ENCODE measurements at regions not wholly inside any gene's neighbourhood (a gene's known extent, or its start where the extent isn't known, plus 50 kb on each side); places are given as distances from the start of the nearest gene placed in this dataset.

DNA sequence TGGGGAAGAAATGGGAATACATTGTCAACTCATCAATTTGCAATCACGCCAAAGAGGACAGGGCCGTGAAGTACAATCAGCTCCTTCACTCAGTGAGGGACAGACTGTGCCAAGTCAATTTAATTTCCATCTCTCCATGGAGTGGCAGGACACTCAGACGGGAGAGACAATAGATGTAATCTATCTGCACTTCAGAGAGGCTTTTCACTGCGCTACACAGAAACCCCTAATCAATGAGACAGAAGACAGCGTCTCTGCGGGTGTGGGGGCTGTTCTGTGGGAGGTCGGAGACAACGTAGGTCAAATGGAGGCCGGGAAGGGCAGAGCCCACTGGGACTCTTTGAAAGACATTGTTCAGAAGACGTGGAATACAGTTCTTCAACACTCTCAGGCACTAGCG is 541.0 kb upstream of the ADARB2 start:
- no peak for TF ChIP-seq ZNF214 (tag by site-specific recombination; IDR thresholded peaks at IDR 0.05; ENCODE audit: borderline replicate concordance)
- TF ChIP-seq ZNF76 (tag by site-specific recombination; IDR thresholded peaks at IDR 0.05; ENCODE audit: borderline replicate concordance, low read depth): no peak
- no peak for TF ChIP-seq FEZF1 (tag by site-specific recombination; IDR thresholded peaks at IDR 0.05)
- TF ChIP-seq, protein P1, sequence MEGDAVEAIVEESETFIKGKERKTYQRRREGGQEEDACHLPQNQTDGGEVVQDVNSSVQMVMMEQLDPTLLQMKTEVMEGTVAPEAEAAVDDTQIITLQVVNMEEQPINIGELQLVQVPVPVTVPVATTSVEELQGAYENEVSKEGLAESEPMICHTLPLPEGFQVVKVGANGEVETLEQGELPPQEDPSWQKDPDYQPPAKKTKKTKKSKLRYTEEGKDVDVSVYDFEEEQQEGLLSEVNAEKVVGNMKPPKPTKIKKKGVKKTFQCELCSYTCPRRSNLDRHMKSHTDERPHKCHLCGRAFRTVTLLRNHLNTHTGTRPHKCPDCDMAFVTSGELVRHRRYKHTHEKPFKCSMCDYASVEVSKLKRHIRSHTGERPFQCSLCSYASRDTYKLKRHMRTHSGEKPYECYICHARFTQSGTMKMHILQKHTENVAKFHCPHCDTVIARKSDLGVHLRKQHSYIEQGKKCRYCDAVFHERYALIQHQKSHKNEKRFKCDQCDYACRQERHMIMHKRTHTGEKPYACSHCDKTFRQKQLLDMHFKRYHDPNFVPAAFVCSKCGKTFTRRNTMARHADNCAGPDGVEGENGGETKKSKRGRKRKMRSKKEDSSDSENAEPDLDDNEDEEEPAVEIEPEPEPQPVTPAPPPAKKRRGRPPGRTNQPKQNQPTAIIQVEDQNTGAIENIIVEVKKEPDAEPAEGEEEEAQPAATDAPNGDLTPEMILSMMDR (tag by site-specific recombination; IDR thresholded peaks at IDR 0.05): no peak
- TF ChIP-seq, protein P2, sequence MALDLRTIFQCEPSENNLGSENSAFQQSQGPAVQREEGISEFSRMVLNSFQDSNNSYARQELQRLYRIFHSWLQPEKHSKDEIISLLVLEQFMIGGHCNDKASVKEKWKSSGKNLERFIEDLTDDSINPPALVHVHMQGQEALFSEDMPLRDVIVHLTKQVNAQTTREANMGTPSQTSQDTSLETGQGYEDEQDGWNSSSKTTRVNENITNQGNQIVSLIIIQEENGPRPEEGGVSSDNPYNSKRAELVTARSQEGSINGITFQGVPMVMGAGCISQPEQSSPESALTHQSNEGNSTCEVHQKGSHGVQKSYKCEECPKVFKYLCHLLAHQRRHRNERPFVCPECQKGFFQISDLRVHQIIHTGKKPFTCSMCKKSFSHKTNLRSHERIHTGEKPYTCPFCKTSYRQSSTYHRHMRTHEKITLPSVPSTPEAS (tag by site-specific recombination; IDR thresholded peaks at IDR 0.05): no peak
- no peak for TF ChIP-seq ZBTB7A (tag by site-specific recombination; IDR thresholded peaks at IDR 0.05; ENCODE audit: low read depth)
- TF ChIP-seq SP2 (tag by site-specific recombination; IDR thresholded peaks at IDR 0.05): no peak
- no peak for TF ChIP-seq YY1 (tag by site-specific recombination; IDR thresholded peaks at IDR 0.05)
- TF ChIP-seq ZNF140 (tag by site-specific recombination; IDR thresholded peaks at IDR 0.05): no peak
- no peak for TF ChIP-seq ZNF274 (IDR thresholded peaks at IDR 0.05; ENCODE audit: low read length)
- no peak for TF ChIP-seq ZNF274 (tag by site-specific recombination; IDR thresholded peaks at IDR 0.05; ENCODE audit: borderline replicate concordance)
- no peak for TF ChIP-seq ZBTB21 (tag by site-specific recombination; IDR thresholded peaks at IDR 0.05)
- no peak for TF ChIP-seq ZFP69B (tag by site-specific recombination; IDR thresholded peaks at IDR 0.05)
- TF ChIP-seq ZNF174 (tag by site-specific recombination; IDR thresholded peaks at IDR 0.05): no peak
- TF ChIP-seq, protein P3, sequence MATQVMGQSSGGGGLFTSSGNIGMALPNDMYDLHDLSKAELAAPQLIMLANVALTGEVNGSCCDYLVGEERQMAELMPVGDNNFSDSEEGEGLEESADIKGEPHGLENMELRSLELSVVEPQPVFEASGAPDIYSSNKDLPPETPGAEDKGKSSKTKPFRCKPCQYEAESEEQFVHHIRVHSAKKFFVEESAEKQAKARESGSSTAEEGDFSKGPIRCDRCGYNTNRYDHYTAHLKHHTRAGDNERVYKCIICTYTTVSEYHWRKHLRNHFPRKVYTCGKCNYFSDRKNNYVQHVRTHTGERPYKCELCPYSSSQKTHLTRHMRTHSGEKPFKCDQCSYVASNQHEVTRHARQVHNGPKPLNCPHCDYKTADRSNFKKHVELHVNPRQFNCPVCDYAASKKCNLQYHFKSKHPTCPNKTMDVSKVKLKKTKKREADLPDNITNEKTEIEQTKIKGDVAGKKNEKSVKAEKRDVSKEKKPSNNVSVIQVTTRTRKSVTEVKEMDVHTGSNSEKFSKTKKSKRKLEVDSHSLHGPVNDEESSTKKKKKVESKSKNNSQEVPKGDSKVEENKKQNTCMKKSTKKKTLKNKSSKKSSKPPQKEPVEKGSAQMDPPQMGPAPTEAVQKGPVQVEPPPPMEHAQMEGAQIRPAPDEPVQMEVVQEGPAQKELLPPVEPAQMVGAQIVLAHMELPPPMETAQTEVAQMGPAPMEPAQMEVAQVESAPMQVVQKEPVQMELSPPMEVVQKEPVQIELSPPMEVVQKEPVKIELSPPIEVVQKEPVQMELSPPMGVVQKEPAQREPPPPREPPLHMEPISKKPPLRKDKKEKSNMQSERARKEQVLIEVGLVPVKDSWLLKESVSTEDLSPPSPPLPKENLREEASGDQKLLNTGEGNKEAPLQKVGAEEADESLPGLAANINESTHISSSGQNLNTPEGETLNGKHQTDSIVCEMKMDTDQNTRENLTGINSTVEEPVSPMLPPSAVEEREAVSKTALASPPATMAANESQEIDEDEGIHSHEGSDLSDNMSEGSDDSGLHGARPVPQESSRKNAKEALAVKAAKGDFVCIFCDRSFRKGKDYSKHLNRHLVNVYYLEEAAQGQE (tag by site-specific recombination; IDR thresholded peaks at IDR 0.05): no peak
